ENCODE measurements at regions not wholly inside any gene's neighbourhood (a gene's known extent, or its start where the extent isn't known, plus 50 kb on each side); places are given as distances from the start of the nearest gene placed in this dataset.

DNA sequence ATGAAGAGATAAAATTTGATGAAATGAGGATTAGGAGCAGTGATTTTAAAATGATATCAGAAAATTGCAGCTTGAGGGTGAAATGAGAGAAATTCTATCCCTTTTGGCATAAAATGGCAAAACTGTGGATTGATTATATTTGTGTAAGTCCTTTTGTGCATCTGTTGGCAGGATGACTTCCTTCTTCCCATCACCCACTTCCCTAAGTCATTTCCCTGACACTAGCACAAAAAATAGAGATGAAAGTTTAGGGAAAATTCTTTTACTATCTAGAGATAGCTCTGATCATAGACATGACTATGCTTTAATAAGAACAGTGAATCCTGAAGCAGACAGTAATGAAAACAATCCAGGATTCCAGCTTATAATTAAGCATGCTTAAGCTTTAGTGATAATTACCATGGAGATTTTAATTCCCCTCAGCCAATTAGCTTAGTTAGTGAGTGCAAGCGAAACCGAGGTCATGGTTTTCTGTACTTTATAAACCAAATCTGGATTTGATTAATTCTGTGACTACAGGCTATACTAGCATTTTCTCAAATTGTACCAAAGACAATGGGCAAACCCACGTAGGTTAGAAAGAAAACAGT is 163.6 kb upstream of the TARS1 start:
- Histone ChIP-seq H3K4me1 (peaks cover 23% of the 10 kb centered on the region), H3K27ac (peak overlapping the region; percentile 57), H3K27me3 (no peaks in the 10 kb centered on the region), H3K36me3 (no peaks in the 10 kb centered on the region), H3K9me3 (replicated peaks) (no peaks in the 10 kb centered on the region), H3K4me3 (no peak overlapping the region)
- no peak for DNase-seq

GRCh38 chr5:33281431-33281843 is 159.3 kb upstream of the TARS1 start:
- H3K27ac ChIP-seq = no peak overlapping the region
- no peaks in the 10 kb centered on the region for H3K27me3 ChIP-seq
- H3K4me3 ChIP-seq = no peak overlapping the region
- H3K4me1 ChIP-seq = peaks cover 10% of the 10 kb centered on the region; the same call in 1 of the 2 replicates
- H3K36me3 ChIP-seq = no peaks in the 10 kb centered on the region
- no peak for DNase-seq
- H3K9me3 ChIP-seq (replicated peaks) = no peaks in the 10 kb centered on the region

- Histone ChIP-seq H3K4me3 (no peak overlapping the region), H3K4me1 (peaks cover 3% of the 10 kb centered on the region; the same call in 1 of the 2 replicates), H3K36me3 (no peaks in the 10 kb centered on the region), H3K9me3 (replicated peaks) (no peaks in the 10 kb centered on the region), H3K27me3 (no peaks in the 10 kb centered on the region), H3K27ac (no peak overlapping the region)
- DNase-seq = no peak
Observed at GRCh38 chr5:33282157-33282556, 158.6 kb upstream of the TARS1 start.

GRCh38 chr5:33282696-33283095 is 158.1 kb upstream of the TARS1 start:
- Histone ChIP-seq H3K36me3 (no peaks in the 10 kb centered on the region), H3K9me3 (replicated peaks) (no peaks in the 10 kb centered on the region), H3K27ac (no peak overlapping the region), H3K27me3 (no peaks in the 10 kb centered on the region), H3K4me1 (no peaks in the 10 kb centered on the region), H3K4me3 (no peak overlapping the region)
- DNase-seq = no peak

- DNase-seq = no peak
- H3K27ac ChIP-seq = no peak overlapping the region
- no peaks in the 10 kb centered on the region for H3K36me3 ChIP-seq
- no peaks in the 10 kb centered on the region for H3K9me3 ChIP-seq (replicated peaks)
- H3K4me1 ChIP-seq = no peaks in the 10 kb centered on the region
- H3K4me3 ChIP-seq = no peak overlapping the region
- H3K27me3 ChIP-seq = no peaks in the 10 kb centered on the region
Observed at GRCh38 chr5:33283243-33283642, 157.5 kb upstream of the TARS1 start.

- Histone ChIP-seq H3K4me3 (no peak overlapping the region), H3K27ac (no peak overlapping the region), H3K27me3 (no peaks in the 10 kb centered on the region), H3K36me3 (no peaks in the 10 kb centered on the region), H3K9me3 (replicated peaks) (no peaks in the 10 kb centered on the region), H3K4me1 (no peaks in the 10 kb centered on the region)
- no peak for DNase-seq
Observed at GRCh38 chr5:33284681-33285080, 156.1 kb upstream of the TARS1 start.

- no peaks in the 10 kb centered on the region for H3K36me3 ChIP-seq
Observed at GRCh38 chr5:33287242-33287641, 153.5 kb upstream of the TARS1 start.

GRCh38 chr5:33291216-33292000 is 149.4 kb upstream of the TARS1 start:
- H3K27ac ChIP-seq = no peak overlapping the region
- H3K4me1 ChIP-seq = no peaks in the 10 kb centered on the region
- no peak overlapping the region for H3K4me3 ChIP-seq
- H3K9me3 ChIP-seq (replicated peaks) = no peaks in the 10 kb centered on the region
- peak; percentile 12 to 29 for DNase-seq
- H3K27me3 ChIP-seq = no peaks in the 10 kb centered on the region
- no peaks in the 10 kb centered on the region for H3K36me3 ChIP-seq

More at GRCh38 chr5:33287242-33287641, 153.5 kb upstream of the TARS1 start:
- no peaks in the 10 kb centered on the region for H3K9me3 ChIP-seq (replicated peaks)
- no peak overlapping the region for H3K4me3 ChIP-seq
- no peak overlapping the region for H3K27ac ChIP-seq
- no peak for DNase-seq
- H3K27me3 ChIP-seq = no peaks in the 10 kb centered on the region
- no peaks in the 10 kb centered on the region for H3K4me1 ChIP-seq

DNA sequence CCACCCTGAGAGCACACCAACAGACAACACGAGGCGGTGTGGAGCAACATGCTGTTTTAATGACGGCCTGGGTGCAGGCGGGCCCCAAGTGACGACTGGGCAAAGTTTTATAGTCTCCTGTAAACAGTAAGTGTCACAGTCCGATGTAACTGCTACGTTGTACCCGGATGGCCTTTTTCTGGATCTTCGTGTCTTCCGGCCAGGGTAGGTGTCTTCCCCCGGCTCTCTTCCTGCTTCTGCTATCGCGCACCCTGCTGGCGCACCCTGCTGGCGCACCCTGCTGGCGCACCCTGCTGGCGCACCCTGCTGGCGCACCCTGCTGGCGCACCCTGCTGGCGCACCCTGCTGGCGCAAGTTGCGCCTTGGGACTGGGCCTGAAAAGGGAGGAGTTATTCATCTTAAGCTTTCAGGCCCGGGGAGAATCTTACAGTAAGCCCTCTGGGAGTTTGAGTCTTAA is 143.0 kb upstream of the TARS1 start:
- H3K27ac ChIP-seq = no peak overlapping the region

GRCh38 chr5:33299621-33300208 is 141.1 kb upstream of the TARS1 start:
- no peak overlapping the region; the same call in 1 of the 2 replicates for H3K27ac ChIP-seq
- H3K36me3 ChIP-seq = no peaks in the 10 kb centered on the region
- peak; percentile 77 to 83 for DNase-seq
- no peaks in the 10 kb centered on the region for H3K9me3 ChIP-seq (replicated peaks)
- 0 out of 2 replicates have a peak, but pooled peaks cover 3% of the 10 kb centered on the region for H3K27me3 ChIP-seq
- H3K4me3 ChIP-seq = no peak overlapping the region
- H3K4me1 ChIP-seq = peaks cover 8% of the 10 kb centered on the region

More for the DNA sequence above, 143.0 kb upstream of the TARS1 start:
- no peak for DNase-seq
- H3K4me1 ChIP-seq = peaks cover 8% of the 10 kb centered on the region
- H3K36me3 ChIP-seq = no peaks in the 10 kb centered on the region
- H3K4me3 ChIP-seq = no peak overlapping the region
- H3K9me3 ChIP-seq (replicated peaks) = no peaks in the 10 kb centered on the region
- no peaks in the 10 kb centered on the region for H3K27me3 ChIP-seq

DNA sequence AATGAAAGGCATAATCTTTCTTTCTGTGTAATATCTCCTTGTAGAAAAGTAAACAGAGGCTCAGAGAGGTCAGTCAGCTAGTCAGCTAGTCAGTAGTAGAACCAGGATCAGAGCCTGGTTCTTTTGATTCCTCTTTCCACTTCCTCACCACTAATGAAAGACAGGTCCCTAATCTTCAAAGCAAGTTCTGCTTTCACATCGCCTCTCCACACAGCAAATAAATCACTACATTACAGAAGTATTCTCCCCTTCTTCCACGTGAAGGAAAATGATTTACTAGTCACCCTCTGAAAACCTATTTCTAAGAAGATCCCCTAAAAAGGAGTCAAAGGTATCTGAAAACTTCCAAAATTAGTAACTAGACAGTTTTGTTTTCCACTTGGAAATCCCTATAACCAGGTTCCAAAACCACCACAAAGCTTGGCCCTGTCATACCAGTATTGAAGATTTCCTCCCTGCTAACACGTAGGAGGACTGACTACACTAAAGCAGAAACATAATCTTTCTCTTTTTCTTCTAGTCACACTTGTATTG is 140.5 kb upstream of the TARS1 start:
- Histone ChIP-seq H3K27ac (no peak overlapping the region), H3K27me3 (0 out of 2 replicates have a peak, but pooled peaks cover 3% of the 10 kb centered on the region)

DNA sequence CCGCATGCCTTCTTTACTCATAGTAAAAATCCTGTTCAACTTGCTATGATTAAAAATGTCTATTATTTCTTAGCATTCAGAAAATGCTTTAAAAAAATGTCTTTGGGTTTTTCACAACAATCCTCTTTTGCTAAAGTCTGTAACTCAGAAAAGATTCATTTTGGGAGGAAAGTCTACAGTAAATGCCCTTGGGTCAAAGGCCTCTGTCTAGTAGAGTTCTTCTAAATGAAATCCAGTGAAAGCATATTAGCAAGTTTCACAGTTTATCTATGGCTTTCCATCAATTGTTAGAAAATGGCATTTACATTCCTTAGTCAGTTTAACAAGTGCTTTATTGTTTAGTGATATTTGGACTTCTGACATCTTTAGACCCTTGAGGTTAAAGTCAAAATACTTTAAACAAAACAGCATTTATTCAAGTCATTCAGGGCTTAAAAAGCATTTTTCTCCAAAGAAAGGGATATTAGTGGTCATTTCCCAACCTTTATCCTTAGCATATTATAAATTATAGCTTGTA is 137.1 kb upstream of the TARS1 start:
- Histone ChIP-seq H3K4me1 (peaks cover 8% of the 10 kb centered on the region; the same call in 1 of the 2 replicates), H3K9me3 (replicated peaks) (no peaks in the 10 kb centered on the region), H3K27ac (no peak overlapping the region), H3K27me3 (0 out of 2 replicates have a peak, but pooled peaks cover 3% of the 10 kb centered on the region), H3K4me3 (no peak overlapping the region), H3K36me3 (no peaks in the 10 kb centered on the region)
- DNase-seq = no peak

More for the DNA sequence above, 140.5 kb upstream of the TARS1 start:
- DNase-seq = no peak
- Histone ChIP-seq H3K9me3 (replicated peaks) (no peaks in the 10 kb centered on the region), H3K36me3 (no peaks in the 10 kb centered on the region), H3K4me1 (peaks cover 8% of the 10 kb centered on the region), H3K4me3 (no peak overlapping the region)

DNA sequence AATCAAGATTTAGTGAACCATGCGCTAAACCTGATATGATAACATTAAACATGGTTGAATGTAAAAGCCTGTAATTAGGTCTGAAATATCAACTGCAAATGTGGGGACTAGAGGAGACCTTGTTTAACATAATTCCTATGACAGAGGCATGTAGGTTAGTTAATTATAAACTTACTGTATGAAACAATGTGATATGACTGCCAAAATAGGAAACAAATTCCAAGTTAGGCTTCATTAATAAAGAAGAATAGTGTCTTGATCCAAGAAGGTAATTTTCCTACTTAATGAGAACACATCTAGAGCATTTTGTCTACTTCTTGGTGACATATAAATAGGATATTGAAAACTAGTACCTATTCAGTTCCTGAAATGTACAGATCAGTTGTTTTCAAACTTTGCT is 136.2 kb upstream of the TARS1 start:
- DNase-seq = no peak
- peaks cover 3% of the 10 kb centered on the region; the same call in 1 of the 2 replicates for H3K4me1 ChIP-seq

DNA sequence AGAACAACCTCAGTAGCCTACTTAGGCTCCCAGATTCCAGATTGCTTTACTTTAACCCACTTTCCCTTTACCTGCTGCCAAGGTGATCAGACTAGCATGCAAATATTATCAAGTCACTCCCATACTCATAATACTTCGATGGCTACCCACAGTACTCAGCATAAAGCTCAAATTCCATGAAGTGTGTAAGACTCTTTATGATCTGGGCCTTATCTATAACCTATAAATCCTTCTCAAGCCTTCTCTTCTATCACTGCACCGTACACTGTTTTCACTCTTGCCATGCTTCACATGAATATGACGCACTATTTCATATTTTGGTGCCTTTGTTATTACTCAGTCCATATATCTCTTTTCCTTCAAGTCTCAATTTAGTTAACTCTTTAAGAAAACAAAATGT is 135.2 kb upstream of the TARS1 start:
- no peak overlapping the region for H3K27ac ChIP-seq
- 0 out of 2 replicates have a peak, but pooled peaks cover 3% of the 10 kb centered on the region for H3K27me3 ChIP-seq
- H3K9me3 ChIP-seq (replicated peaks) = no peaks in the 10 kb centered on the region
- DNase-seq = no peak
- no peaks in the 10 kb centered on the region for H3K4me1 ChIP-seq
- no peaks in the 10 kb centered on the region for H3K36me3 ChIP-seq
- H3K4me3 ChIP-seq = no peak overlapping the region

More for the DNA sequence above, 136.2 kb upstream of the TARS1 start:
- Histone ChIP-seq H3K4me3 (no peak overlapping the region), H3K36me3 (no peaks in the 10 kb centered on the region), H3K9me3 (replicated peaks) (no peaks in the 10 kb centered on the region), H3K27me3 (0 out of 2 replicates have a peak, but pooled peaks cover 3% of the 10 kb centered on the region), H3K27ac (no peak overlapping the region)

Measured in SJCRH30 (cell line).